Lung (tissue), 11 donors: ENCODE measurements at regions not wholly inside any gene's neighbourhood (a gene's known extent, or its start where the extent isn't known, plus 50 kb on each side); places are given as distances from the start of the nearest gene placed in this dataset.

ENCODE experiments used
- ATAC-seq: fragments of 200-7000 bp; cut with Tn5 transposase; one replicate; pipeline ENCODE4 v1.9.1; 2020; ENCODE audit warnings: moderate number of reproducible peaks; ENCODE audit not compliant: insufficient read depth, low FRiP score
- DNase-seq, 3 donors: peaks; one replicate each; pipeline ENCODE4 v3.0.0-alpha.2; 2013 to 2017
- H3K27ac ChIP-seq, 2 donors: one replicate each; pipeline ENCODE4 v1.5.1; 2013; ENCODE audit warnings: mild to moderate bottlenecking in 2 of 2, moderate library complexity in 2 of 2, control low read depth in 1 of 2, inconsistent platforms in 1 of 2, low read depth in 1 of 2, low read length in 1 of 2
- H3K27me3 ChIP-seq, 3 donors: one replicate each; pipeline ENCODE4 v1.5.1; 2013; ENCODE audit warnings: low read length in 2 of 3; ENCODE audit not compliant: control insufficient read depth in 3 of 3, insufficient read depth in 3 of 3
- H3K36me3 ChIP-seq, 4 donors: one replicate each; pipeline ENCODE4 v1.5.1; 2013; ENCODE audit warnings: low read length in 4 of 4, mild to moderate bottlenecking in 1 of 4, moderate library complexity in 1 of 4; ENCODE audit not compliant: control insufficient read depth in 4 of 4, insufficient read depth in 4 of 4
- H3K4me1 ChIP-seq, 5 donors: one replicate each; pipeline ENCODE4 v1.5.1; 2013; ENCODE audit warnings: low read length in 5 of 5, mild to moderate bottlenecking in 2 of 5, moderate library complexity in 1 of 5; ENCODE audit not compliant: control insufficient read depth in 5 of 5, insufficient read depth in 5 of 5
- H3K4me3 ChIP-seq: one replicate; pipeline ENCODE4 v1.5.1; 2013; ENCODE audit warnings: mild to moderate bottlenecking, control low read depth, moderate library complexity
- H3K9ac ChIP-seq, 2 donors: one replicate each; pipeline ENCODE4 v1.5.1; 2013; ENCODE audit warnings: low read length in 2 of 2, control low read depth in 1 of 2; ENCODE audit not compliant: insufficient read depth in 1 of 2
- H3K9me3 ChIP-seq, 4 donors: one replicate each; pipeline ENCODE4 v1.5.1; 2013; ENCODE audit warnings: low read length in 3 of 4, mild to moderate bottlenecking in 1 of 4, moderate library complexity in 1 of 4; ENCODE audit not compliant: control insufficient read depth in 4 of 4, insufficient read depth in 3 of 4
- WGBS, 2 donors: extraction: QIAGEN DNeasy Blood & Tissue Kit; methylation state at CpG; one replicate each; pipeline ENCODE4 v1.1.7; 2013; 5-methylcytosine and 5-hydroxymethylcytosine counted together
- TF ChIP-seq, protein P1 (sequence below): IDR thresholded peaks from 2 replicates; pipeline ENCODE4 v1.5.1; 2012; ENCODE audit warnings: mild to moderate bottlenecking; ENCODE audit errors: control extremely low read depth, extremely low read depth
- donor health status: control.
- donor health status: control.
- donor health status: Bipolar disorder and iron deficiency.
- donor health status: healthy.
- donor health status: DM: yes; HTN: yes; CAD: no.

DNA sequence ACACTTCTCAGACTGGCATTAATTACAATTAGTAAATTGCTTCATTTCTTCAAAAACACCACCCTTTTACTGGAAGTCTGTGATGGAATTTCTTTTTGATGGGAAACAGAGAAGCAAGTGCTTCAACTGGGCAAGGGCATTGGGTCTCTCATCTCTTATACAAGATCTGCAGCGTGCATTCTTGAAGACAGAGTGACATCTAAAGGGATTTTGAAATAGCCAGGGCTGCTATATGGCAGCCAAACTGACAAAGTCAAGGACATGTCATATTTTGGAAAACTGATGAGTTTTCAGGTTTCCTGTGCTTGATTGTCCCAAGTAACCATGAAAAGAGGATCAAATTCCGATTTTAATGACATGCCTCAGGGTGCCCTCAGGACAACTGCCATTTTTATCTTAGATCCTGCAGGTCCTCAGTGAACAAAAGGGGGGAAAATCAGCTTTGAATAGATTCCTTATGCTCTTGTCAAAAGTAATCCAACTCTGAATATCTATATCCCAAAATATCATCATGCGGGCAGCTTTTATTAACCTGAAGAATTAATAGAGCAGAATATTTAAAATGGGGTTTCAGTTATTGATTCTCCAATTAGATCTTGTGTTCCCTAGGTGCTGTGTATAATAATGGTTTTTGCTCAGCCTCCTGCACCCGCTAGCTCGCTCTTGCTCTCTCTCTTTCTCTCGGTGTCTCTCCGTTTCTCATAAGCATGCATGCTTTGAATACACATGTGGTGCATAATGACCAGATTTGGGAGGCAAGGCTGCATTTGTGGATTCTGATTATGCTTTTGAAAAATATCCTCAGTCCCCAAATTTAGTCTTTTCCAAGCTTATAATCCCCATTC lies 221.8 kb downstream of the TTLL7 start:
- no peak for ATAC-seq
- H3K4me3 ChIP-seq = no peak overlapping the region
- H3K4me1 ChIP-seq = peaks cover 0 to 5% (median 0%) of the 10 kb centered on the region in 5 donors
- 92 to 94% methylated on average over 7 of the region's 7 CpGs for WGBS, 2 donors
- DNase-seq = no peak
- no peaks in the 10 kb centered on the region for H3K27me3 ChIP-seq
- no peaks in the 10 kb centered on the region for H3K9me3 ChIP-seq
- TF ChIP-seq, protein P1, sequence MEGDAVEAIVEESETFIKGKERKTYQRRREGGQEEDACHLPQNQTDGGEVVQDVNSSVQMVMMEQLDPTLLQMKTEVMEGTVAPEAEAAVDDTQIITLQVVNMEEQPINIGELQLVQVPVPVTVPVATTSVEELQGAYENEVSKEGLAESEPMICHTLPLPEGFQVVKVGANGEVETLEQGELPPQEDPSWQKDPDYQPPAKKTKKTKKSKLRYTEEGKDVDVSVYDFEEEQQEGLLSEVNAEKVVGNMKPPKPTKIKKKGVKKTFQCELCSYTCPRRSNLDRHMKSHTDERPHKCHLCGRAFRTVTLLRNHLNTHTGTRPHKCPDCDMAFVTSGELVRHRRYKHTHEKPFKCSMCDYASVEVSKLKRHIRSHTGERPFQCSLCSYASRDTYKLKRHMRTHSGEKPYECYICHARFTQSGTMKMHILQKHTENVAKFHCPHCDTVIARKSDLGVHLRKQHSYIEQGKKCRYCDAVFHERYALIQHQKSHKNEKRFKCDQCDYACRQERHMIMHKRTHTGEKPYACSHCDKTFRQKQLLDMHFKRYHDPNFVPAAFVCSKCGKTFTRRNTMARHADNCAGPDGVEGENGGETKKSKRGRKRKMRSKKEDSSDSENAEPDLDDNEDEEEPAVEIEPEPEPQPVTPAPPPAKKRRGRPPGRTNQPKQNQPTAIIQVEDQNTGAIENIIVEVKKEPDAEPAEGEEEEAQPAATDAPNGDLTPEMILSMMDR = no peak
- no peak overlapping the region for H3K9ac ChIP-seq
- no peaks in the 10 kb centered on the region for H3K36me3 ChIP-seq
- no peak overlapping the region for H3K27ac ChIP-seq

DNA sequence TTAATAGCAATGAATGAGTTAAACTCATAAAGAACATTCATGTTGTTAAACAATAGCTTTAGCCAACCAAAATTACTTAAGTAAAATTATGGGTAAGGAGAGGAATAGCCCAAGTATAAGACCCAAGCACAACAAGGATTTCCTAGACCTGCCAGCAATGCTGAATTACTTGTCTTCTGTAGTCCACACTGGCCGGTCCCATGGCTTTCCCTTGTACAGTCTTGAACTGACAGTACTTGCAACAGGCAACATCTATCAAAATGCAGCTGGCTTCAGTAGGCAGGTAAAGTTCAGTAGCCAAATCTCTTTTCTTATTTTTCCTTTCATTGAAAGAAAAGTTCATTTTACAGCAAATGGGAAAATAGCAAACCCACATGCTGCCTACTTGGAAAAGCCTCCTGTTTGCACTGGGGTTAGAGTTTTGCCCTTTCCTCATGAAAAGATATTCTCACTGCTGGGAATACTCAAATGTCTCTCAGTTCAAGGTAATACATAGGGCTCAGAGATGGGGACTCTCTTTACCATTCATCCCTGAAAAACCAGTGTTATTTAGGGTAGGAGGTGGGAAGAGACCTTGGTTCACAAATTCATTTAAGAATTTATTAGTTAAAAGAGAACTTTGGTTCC lies 222.8 kb downstream of the TTLL7 start:
- Histone ChIP-seq H3K27me3 (no peaks in the 10 kb centered on the region), H3K9ac (no peak overlapping the region), H3K36me3 (no peaks in the 10 kb centered on the region), H3K27ac (no peak overlapping the region), H3K9me3 (no peaks in the 10 kb centered on the region), H3K4me1 (peaks cover 0 to 5% (median 0%) of the 10 kb centered on the region in 5 donors), H3K4me3 (no peak overlapping the region)
- TF ChIP-seq, protein P1 = no peak
- ATAC-seq (no peak), DNase-seq (no peak)
- WGBS, 2 donors = 97 to 98% methylated on average over 1 of the region's 1 CpG

DNA sequence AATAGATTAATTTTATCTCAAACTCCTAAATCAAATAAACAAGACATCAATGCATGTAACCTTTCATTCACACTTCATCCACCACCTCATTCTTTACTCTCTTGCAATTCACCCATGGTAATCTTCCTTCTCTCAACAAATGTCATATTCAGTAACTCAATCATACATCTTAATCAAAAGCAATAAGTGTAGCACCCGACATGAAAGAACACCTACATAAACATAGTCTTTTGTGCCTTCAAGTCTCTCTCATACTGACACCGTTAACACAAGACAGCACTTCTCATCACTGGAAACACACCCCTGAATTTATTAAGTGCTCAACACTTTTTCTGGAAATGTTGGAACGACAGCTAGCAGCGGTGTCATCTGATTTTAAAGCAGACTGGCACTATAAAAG lies 225.9 kb downstream of the TTLL7 start:
- TF ChIP-seq, protein P1 = no peak
- Histone ChIP-seq H3K9ac (no peak overlapping the region), H3K4me3 (no peak overlapping the region), H3K27me3 (no peaks in the 10 kb centered on the region), H3K36me3 (no peaks in the 10 kb centered on the region), H3K4me1 (peaks cover 0 to 9% (median 0%) of the 10 kb centered on the region in 5 donors), H3K9me3 (no peaks in the 10 kb centered on the region), H3K27ac (no peak overlapping the region)
- ATAC-seq (no peak), DNase-seq (no peak)
- 61 to 73% methylated on average over 4 of the region's 4 CpGs for WGBS, 2 donors
